GM19023 (cell line): ENCODE measurements at regions not wholly inside any gene's neighbourhood (a gene's known extent, or its start where the extent isn't known, plus 50 kb on each side); places are given as distances from the start of the nearest gene placed in this dataset.
A peak's percentile ranks its signal among the peaks of the same experiment; 100 is the strongest.

ENCODE experiments used
- ATAC-seq: cut with Tn5 transposase; IDR thresholded peaks from one replicate; pipeline ENCODE4 v1.9.1; 2021; ENCODE audit warnings: mild to moderate bottlenecking, moderate library complexity; ENCODE audit not compliant: unreplicated experiment

- no peak for ATAC-seq
These were observed 59.0 kb upstream of the MINAR1 start for GRCh38 chr15:79373113-79373512.

- ATAC-seq: no peak
These were observed 58.4 kb upstream of the MINAR1 start for GRCh38 chr15:79373728-79374127.

- no peak for ATAC-seq
These were observed 55.8 kb upstream of the MINAR1 start for GRCh38 chr15:79376383-79376782.

GRCh38 chr15:79378394-79379109 is 53.6 kb upstream of the MINAR1 start:
- ATAC-seq: no peak

- ATAC-seq: peak; percentile 58
These were observed 51.2 kb upstream of the MINAR1 start for GRCh38 chr15:79380755-79381497.

- no peak for ATAC-seq
These were observed 50.5 kb upstream of the MINAR1 start for GRCh38 chr15:79381593-79381992.
